Ovary (tissue), 7 donors: ENCODE measurements at regions not wholly inside any gene's neighbourhood (a gene's known extent, or its start where the extent isn't known, plus 50 kb on each side); places are given as distances from the start of the nearest gene placed in this dataset.

Source experiments
- DNase-seq, 5 donors: peaks; one replicate each; pipeline ENCODE4 v3.0.0-alpha.2; 2019 to 2020
- H3K27ac ChIP-seq, 2 donors: fragments of 200-600 bp; one replicate each; pipeline versions ENCODE4 v1.5.1 to v1.8.0; 2019 to 2022
- H3K27me3 ChIP-seq: fragments of 200-600 bp; one replicate; pipeline ENCODE4 v1.8.0; 2022
- H3K36me3 ChIP-seq: fragments of 200-600 bp; sonication (generic); one replicate; pipeline ENCODE4 v1.5.1; 2019
- H3K4me1 ChIP-seq: one replicate; pipeline ENCODE4 v1.8.1; 2013; ENCODE audit warnings: mild to moderate bottlenecking, moderate library complexity; ENCODE audit not compliant: insufficient read depth
- H3K4me3 ChIP-seq: fragments of 200-600 bp; sonication (generic); one replicate; pipeline ENCODE4 v1.5.1; 2017
- H3K9me3 ChIP-seq, 2 donors: fragments of 200-600 bp in 1 of 2; sonication (generic) in 1 of 2; one replicate each; pipeline versions ENCODE4 v1.5.1 to v1.8.1; 2013 to 2019; ENCODE audit warnings: mild to moderate bottlenecking in 1 of 2, moderate library complexity in 1 of 2
- CTCF ChIP-seq, 3 donors: fragments of 450-650 bp in 2 of 3; fragments of 200-600 bp in 1 of 3; IDR thresholded peaks; one replicate each; pipeline versions ENCODE4 v1.5.1 to v1.8.0; 2016 to 2022; ENCODE audit warnings: antibody characterized with exemption in 3 of 3, mild to moderate bottlenecking in 1 of 3
- EP300 ChIP-seq: sonication (generic); formaldehyde crosslinking; IDR thresholded peaks from one replicate; pipeline ENCODE4 v1.6.1; 2017; ENCODE audit warnings: antibody characterized with exemption
- POLR2A ChIP-seq: fragments of 450-650 bp; IDR thresholded peaks from one replicate; pipeline ENCODE4 v1.6.1; 2017; ENCODE audit warnings: antibody characterized with exemption, mild to moderate bottlenecking, moderate library complexity
- WGBS, 3 donors: extraction: QIAGEN DNeasy Blood & Tissue Kit in 1 of 3; methylation state at CpG; one replicate each; pipeline versions ENCODE4 v1.1.5 to v1.1.7; 2013 to 2017; 5-methylcytosine and 5-hydroxymethylcytosine counted together
- intact Hi-C, 4 donors: fragments of 100-400 bp; cut with DNase I; formaldehyde crosslinking; loops; one replicate each; pipeline versions ENCODE4 v1.11.0 to v1.15.1; 2022 to 2023
- donor health status: DM: no; HTN: no; CAD: no; lungs with moderate emphysema.
- donor health status: DM: no; HTN: no; CAD: no.
- donor health status: Bipolar disorder and iron deficiency.
- donor health status: DM: no; HTN: no; CAD: no.
- donor health status: DM: yes; HTN: yes; CAD: no.

- H3K4me1 ChIP-seq: no peaks in the 10 kb centered on the region
Observed at GRCh38 chr5:85249204-85249603, 864.5 kb upstream of the EDIL3 start.

GRCh38 chr5:85263125-85263524 lies 878.4 kb upstream of the EDIL3 start:
- Histone ChIP-seq H3K36me3 (no peaks in the 10 kb centered on the region), H3K4me1 (no peaks in the 10 kb centered on the region), H3K9me3 (no peaks in the 10 kb centered on the region), H3K4me3 (no peak overlapping the region), H3K27me3 (no peaks in the 10 kb centered on the region), H3K27ac (no peak overlapping the region)
- intact Hi-C loops: no loop called here
- TF ChIP-seq CTCF (IDR thresholded peaks at IDR 0.05): no peak
- no peak for TF ChIP-seq POLR2A
- TF ChIP-seq EP300: no peak
- 66 to 89% (median 78%) methylated on average over 2 of the region's 2 CpGs for WGBS, 3 donors
- DNase-seq: no peak

More at GRCh38 chr5:85249204-85249603, 864.5 kb upstream of the EDIL3 start:
- Histone ChIP-seq H3K36me3 (no peaks in the 10 kb centered on the region), H3K27me3 (no peaks in the 10 kb centered on the region), H3K27ac (no peak overlapping the region), H3K4me3 (no peak overlapping the region), H3K9me3 (no peaks in the 10 kb centered on the region)
- intact Hi-C loops: no loop called here
- TF ChIP-seq EP300 (no peak), CTCF (IDR thresholded peaks at IDR 0.05) (no peak), POLR2A (no peak)
- 76 to 85% (median 78%) methylated on average over 2 of the region's 2 CpGs for WGBS, 3 donors
- DNase-seq: no peak

- intact Hi-C loops: no loop called here
- Histone ChIP-seq H3K4me1 (no peaks in the 10 kb centered on the region), H3K27ac (no peak overlapping the region), H3K36me3 (no peaks in the 10 kb centered on the region), H3K27me3 (no peaks in the 10 kb centered on the region), H3K4me3 (no peak overlapping the region), H3K9me3 (no peaks in the 10 kb centered on the region)
- no peak for DNase-seq
- TF ChIP-seq CTCF (IDR thresholded peaks at IDR 0.05) (no peak), POLR2A (no peak), EP300 (no peak)
- 91 to 93% (median 91%) methylated on average over 1 of the region's 1 CpG for WGBS, 3 donors
Observed at GRCh38 chr5:85266692-85267091, 882.0 kb upstream of the EDIL3 start.

GRCh38 chr5:85268194-85268593 lies 883.5 kb upstream of the EDIL3 start:
- Histone ChIP-seq H3K4me3 (no peak overlapping the region), H3K36me3 (no peaks in the 10 kb centered on the region), H3K27ac (no peak overlapping the region), H3K9me3 (no peaks in the 10 kb centered on the region), H3K27me3 (no peaks in the 10 kb centered on the region), H3K4me1 (no peaks in the 10 kb centered on the region)
- WGBS, 3 donors: 43 to 58% (median 46%) methylated on average over 2 of the region's 2 CpGs
- DNase-seq: no peak
- no peak for TF ChIP-seq EP300
- TF ChIP-seq POLR2A: no peak
- no peak for TF ChIP-seq CTCF (IDR thresholded peaks at IDR 0.05)
- intact Hi-C loops: no loop called here

- H3K36me3 ChIP-seq: no peaks in the 10 kb centered on the region
- no peak overlapping the region for H3K27ac ChIP-seq
- no peak for TF ChIP-seq EP300
- TF ChIP-seq CTCF (IDR thresholded peaks at IDR 0.05): no peak
- TF ChIP-seq POLR2A: no peak
- WGBS, 3 donors: 88 to 100% (median 90%) methylated on average over 1 of the region's 1 CpG
- H3K27me3 ChIP-seq: no peaks in the 10 kb centered on the region
- H3K9me3 ChIP-seq: no peaks in the 10 kb centered on the region
- H3K4me3 ChIP-seq: no peak overlapping the region
- no peak for DNase-seq
- intact Hi-C loops: no loop called here
- H3K4me1 ChIP-seq: no peaks in the 10 kb centered on the region
Observed at GRCh38 chr5:85278193-85278592, 893.5 kb upstream of the EDIL3 start.
